ENCODE measurements at regions not wholly inside any gene's neighbourhood (a gene's known extent, or its start where the extent isn't known, plus 50 kb on each side); places are given as distances from the start of the nearest gene placed in this dataset.

DNA sequence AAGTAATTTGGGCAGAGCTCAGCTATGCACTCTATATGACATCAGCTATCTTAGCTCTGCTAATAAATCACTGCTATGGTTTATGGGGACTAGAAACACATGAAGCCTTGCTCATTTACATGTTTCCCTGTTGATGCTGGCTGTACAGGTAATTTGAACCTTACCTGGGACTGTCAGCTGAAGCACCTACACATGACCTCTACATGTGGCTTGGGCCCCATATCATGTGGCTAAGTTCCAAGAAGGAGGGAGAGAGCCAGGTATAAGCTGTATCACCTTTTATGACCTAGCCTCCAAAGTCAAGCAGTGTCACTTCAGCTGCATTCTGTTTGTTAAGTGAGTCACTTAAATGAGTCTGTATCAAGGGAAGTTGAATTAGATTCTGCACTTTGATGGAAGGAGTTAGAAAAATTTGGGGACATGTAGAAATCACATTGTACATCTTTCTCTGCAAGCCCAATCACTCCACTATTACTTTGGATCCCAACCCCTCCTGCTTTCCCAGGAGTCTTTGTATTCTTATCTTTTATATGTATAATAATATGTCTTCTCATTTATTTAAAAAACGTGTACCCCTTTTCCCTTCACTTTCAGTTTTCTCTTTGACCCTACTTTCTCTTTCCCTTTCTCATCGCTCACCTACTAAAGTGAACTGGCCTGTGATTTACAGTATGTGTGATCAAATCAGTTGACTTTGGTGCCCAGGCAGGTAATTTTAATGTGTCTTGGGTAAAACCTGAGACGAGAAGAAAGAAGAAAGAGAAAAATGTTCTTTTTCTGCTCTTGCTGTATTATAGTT lies 53.4 kb upstream of the PRKACB start:
- DNase-seq (ENCODE audit: low read depth in 3 of 3): no peak

DNA sequence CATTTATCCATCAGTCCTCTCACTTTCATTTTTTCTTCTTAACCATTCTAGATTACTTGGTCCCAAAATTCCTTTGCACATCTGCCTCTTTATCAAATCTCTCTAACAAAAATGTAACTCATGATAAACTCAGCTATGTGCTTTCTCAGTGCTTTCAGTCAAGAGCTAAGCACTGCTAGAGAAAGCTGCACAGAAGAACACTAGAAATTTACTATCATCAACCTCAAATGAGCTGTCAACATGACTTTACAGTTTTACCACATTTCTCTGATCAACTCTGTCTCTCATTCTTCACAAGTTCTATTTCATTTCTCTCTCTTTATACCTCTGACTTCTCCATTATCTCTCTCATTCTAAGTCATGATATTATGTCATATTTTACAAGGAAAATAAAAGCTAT lies 54.2 kb upstream of the PRKACB start:
- no peak for DNase-seq (ENCODE audit: low read depth in 3 of 3)

DNA sequence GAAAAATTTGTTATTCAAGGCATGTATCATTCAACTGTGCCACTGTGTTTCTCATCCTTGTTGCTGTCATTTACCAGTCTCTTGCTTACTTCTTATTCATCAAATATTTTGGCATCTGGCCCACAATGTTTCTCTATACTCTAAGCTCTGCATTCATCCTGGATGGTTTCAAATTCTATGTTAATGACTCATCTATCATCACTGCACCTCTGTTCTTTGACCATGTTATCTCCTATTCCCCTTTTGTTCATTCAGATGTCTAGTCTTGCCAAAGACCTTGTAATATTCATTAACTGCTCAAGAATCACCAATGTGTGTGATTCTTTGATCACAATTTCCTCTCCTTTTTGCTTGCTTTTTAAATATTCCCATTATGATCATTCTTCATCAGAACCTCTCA lies 54.6 kb upstream of the PRKACB start:
- DNase-seq (ENCODE audit: low read depth in 3 of 3): no peak

DNA sequence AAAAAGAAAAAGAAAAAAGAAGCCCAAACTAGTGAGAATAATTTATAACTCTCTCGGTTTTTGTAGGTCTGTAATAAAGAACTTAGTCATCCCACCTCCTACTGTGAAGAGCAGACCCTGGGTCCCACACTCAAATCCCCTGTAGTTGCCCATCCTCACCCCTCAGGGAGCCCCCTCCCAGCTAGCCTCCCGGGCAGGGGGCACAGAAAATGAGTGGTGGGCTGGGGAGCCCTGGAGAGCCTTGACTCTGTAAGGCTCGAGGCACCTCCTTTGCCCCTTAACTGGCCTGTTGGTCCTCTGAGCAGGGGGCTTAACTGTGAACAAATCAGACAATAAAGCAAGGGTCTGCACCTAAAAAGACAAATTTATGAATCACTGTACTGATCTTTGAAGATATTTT lies 57.5 kb upstream of the PRKACB start:
- DNase-seq (ENCODE audit: low read depth in 3 of 3): no peak

DNA sequence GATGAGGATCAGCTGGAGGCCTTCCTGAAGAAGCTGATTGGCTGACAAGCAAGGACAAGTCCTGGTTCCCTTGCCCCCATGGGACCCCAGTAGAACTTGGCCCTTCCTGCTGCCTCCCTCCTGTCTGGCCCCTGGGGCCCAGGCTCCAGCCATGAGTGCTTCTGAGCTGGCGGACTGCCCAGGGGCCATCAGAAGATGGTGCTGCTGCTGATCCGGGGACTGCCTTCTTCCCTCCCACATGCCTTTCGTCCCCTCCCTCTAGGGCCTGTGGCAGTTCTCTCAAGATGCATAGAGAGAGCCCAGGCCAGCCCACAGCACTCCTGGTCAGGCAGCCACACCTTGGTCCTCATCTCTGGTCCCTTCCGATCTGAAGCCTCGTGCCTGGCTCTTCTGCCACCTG lies 57.9 kb upstream of the PRKACB start:
- DNase-seq (ENCODE audit: low read depth in 3 of 3): no peak

DNA sequence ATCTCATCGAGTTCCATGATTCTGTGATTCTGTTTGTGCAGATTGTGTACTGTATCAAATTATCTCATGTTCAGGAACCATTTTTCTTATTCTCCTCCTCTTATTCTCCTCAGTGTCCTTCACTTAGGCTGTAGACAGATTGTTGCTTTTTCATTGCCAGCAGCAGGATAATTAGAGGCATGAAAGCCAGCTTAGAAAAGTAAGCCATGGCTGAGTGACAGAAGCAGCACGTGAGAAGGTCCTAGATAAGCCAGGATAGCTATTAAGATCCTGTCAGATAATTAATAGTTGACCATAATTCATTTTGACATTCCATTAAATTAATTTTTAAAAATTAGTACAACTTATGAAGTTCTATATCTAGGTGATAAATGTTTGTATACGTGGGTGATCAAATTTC lies 60.8 kb upstream of the PRKACB start:
- no peak for DNase-seq (ENCODE audit: low read depth in 3 of 3)

DNA sequence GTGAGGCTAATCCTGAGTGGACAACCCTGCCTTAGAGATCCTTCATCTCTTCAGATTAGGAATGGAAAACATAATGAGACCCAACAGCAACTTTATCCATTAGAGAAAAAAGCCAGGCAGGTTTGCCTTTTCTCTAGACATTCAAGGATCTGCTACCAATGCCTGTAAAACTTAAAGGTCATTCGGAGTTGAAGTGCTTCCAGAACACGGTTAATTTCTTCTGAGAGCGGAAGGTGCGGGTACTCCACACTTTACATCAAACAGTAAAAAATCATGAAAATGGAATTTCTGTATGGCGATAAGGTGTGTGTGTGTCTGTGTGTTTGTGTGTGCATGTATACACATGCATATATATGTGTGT lies 65.2 kb upstream of the PRKACB start:
- DNase-seq (ENCODE audit: low read depth in 3 of 3): no peak

DNA sequence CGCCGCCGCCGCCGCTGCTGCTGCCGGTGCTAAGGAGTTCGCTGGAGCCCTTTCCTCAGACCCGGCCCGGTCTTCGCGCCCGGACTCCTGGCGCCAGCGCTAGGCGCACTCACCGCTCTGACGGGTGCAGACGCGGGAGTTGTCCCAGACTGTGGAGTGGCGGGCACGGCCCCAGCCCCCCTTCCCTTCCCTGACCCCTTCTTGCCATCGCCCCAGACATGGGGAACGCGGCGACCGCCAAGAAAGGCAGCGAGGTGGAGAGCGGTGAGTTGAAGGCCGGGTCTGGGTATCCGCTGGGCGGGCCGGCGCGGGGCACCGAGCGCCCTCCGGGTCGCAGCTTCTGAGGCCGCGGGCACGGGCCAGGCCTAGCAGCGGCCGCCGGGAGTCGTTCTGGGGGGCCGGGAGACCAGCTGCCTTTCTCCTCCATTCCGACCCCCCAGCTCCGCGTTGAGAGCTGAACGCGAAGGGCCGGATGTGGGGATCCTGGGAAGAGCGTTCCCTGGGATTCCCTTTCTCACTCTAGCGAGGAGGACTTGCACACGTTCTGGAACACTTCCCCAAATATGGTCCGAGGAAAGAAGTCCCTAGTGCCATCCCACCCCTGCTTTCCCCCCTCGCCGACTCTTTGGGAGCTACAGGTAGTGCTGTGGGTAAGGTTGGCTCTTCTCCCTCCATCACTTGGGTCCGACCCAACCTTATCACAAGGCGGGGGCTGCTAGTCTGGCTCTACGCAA lies 65.8 kb upstream of the PRKACB start:
- peak in 1 of 3 experiments; percentile 4 for DNase-seq (ENCODE audit: low read depth in 3 of 3)

DNA sequence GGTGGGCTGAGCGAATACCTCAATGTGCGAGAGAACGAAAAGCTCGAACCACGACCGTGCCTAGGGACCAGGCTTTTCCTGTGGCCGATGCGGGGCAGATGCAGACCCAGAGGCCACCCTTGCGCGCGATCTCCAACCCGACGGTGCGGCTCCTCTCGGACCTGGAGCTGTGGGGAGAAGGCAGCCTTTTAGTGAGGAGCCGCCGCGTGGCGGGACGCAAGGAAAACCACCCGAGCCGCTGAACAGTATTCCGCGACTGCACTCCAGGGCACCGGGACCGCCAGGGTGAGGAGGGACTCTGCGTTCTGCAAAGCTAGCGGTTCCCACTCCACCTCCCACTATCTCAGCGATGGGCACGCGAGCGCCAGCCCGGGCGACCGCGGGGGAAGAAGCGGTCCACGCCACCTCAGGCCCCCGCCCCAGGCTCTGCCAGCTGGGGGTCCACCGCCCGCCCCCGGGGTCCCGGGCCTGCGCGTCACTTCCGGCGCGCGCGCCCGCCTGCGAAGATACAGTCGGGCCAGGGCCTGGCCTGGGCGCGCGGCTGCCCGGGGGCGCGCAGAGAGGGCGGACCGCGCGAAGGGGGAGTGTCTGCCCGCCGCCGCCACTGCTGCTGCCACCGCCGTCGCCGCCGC lies 66.5 kb upstream of the PRKACB start:
- peak; percentile 29 to 73 (median 60) for DNase-seq (ENCODE audit: low read depth in 3 of 3)

DNA sequence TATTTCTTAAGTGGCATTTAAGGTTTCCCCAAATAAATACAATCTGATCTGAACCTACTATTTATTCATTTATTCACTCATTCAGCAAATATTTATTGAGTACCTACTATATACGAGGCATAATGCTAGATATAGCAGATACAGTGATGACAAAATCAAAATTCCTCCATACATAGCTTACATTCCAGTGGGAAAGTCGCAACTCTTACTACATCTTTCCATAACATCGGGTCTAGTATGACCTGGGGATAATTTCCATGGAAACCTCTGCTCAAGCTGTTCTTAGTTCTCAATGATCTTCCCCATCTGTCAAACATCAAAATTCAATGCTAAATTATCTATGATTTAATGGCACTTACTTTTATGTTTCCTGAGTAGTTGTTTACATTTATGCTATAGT lies 70.8 kb upstream of the PRKACB start:
- no peak for DNase-seq (ENCODE audit: low read depth in 3 of 3)

DNA sequence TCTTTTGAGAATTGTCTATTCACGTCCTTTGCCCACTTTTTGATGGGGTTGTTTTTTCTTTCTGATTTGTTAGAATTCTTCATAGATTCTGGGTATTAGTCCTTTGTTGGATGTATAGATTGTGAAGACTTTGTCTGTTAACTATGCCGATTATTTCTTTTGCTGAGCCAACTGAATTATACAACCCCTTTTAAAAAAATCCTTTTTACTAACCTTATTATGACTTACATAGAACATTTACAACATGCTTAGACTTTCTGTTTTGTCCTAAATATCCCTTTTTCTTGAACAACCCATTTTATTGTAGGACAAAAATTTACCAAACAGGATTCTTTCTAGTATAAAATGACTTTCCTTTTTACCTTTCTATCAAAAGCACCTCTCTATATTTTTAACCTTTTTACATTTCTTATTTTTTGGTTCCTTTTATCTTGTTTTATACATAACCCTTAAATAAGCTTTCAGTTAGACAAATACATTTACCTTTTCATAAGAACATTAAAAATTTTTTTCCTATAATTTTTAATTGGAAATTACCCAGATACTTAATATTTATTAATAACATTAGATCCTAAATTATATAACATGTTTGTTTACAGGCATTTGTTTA lies 70.4 kb upstream of the TTLL7 start:
- DNase-seq (ENCODE audit: low read depth in 3 of 3): no peak

DNA sequence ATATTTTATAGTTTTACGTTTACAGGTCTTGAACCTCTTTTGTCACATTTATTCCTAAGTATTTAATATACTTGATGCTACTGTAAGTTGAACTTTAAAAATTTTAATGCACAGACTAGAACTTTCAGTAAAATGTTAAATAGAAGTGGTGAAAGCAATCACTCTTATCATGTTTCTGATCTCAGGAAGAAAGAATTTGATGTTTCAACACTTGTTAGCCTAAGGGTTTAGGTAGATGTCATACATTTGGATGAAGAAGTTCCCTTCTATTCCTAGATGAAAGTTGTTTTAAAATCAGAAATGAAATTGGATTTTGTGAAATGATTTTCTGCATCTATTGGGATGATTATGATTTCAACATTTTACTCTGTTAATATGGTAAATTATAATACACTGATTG lies 63.6 kb upstream of the TTLL7 start:
- DNase-seq (ENCODE audit: low read depth in 3 of 3): no peak

DNA sequence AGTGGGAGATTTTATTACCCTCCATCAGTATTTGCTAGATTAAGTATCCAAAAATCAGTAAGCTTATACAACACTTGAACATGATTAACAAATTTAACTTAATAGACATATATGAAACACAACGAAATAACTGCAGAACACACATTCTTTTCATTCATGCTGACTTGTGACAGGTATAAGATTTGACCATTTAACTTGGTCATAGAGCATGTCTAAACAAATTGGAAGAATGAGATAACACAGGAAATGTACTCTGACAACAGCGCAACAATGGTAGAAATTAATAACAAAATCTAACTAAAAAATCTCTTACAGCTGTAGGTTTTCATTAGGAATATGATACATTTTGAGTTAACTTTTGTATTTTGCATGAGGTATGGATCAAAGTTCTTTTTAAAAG lies 62.4 kb upstream of the TTLL7 start:
- no peak for DNase-seq (ENCODE audit: low read depth in 3 of 3)

DNA sequence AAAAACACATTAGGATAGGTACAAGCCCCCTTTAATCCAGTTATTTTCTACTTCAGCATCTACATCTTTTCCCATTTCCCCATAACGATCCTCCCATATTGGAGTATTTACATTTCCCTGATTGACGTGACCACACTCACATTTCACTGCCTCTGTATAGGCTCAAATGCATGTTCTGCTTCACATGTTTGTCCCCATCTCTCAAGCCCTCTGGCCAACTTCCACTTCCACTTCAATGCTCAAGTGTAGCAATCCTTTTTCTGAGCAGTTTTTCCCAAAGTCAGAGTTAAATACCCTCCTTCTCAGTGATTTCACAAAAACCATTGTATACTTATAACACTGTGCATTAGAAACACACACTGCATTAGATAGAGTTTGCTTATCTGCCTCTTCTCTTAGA lies 61.8 kb upstream of the TTLL7 start:
- DNase-seq (ENCODE audit: low read depth in 3 of 3): no peak

DNA sequence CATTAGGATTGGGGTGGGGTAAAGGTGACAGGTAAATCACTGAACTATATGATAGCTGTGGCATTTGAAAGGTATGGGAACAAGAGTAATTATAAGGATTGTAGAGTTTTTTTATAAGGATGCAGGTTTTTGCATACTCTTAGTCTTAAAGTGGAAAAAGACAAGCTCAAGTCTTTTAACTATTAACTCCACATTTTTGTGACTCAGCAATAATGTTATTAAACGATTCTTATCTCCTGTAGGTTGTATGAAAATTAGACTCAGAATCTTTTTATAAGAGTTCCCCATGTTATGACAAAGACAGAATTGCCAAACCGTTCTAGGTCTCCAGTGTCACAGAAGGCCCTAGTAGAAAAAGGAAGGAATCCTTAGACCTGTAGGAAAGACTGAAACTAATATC lies 49.9 kb upstream of the TTLL7 start:
- DNase-seq (ENCODE audit: low read depth in 3 of 3): no peak

All from stimulated activated CD4-positive, alpha-beta T cell treated with anti-CD3 and anti-CD28 coated beads, TNF-alpha, amount 100 ng/mL, for 24 hours (primary cell).